Glutamatergic neuron (in vitro differentiated cells): ENCODE measurements at regions not wholly inside any gene's neighbourhood (a gene's known extent, or its start where the extent isn't known, plus 50 kb on each side); places are given as distances from the start of the nearest gene placed in this dataset. TPM values are rescaled to one million over a fixed set of nuclear protein-coding genes. Genes with fewer than 3 reads are reported as not detected.

Experiments
- DNase-seq: peaks from one replicate; pipeline ENCODE4 v3.0.0; 2022
- H3K27ac Mint-ChIP-seq: one replicate; pipeline ENCODE4 v1.8.0; 2020; ENCODE audit warnings: mild to moderate bottlenecking, mixed read lengths, inconsistent platforms; ENCODE audit not compliant: unreplicated experiment
- H3K27me3 Mint-ChIP-seq: one replicate; pipeline ENCODE4 v1.8.0; 2020; ENCODE audit warnings: mild to moderate bottlenecking, moderate library complexity, mixed read lengths, inconsistent platforms; ENCODE audit not compliant: unreplicated experiment
- H3K36me3 Mint-ChIP-seq: one replicate; pipeline ENCODE4 v1.8.0; 2020; ENCODE audit warnings: mild to moderate bottlenecking, mixed read lengths, inconsistent platforms; ENCODE audit not compliant: unreplicated experiment
- H3K4me1 Mint-ChIP-seq: one replicate; pipeline ENCODE4 v1.8.0; 2020; ENCODE audit warnings: mild to moderate bottlenecking, low read depth, mixed read lengths, inconsistent platforms; ENCODE audit not compliant: unreplicated experiment
- H3K4me3 Mint-ChIP-seq: one replicate; pipeline ENCODE4 v1.8.0; 2020; ENCODE audit warnings: mild to moderate bottlenecking, mixed read lengths, inconsistent platforms; ENCODE audit not compliant: unreplicated experiment
- H3K9me3 Mint-ChIP-seq: one replicate; pipeline ENCODE4 v1.8.0; 2020; ENCODE audit warnings: mild to moderate bottlenecking, moderate library complexity, mixed read lengths, inconsistent platforms; ENCODE audit not compliant: unreplicated experiment
- CTCF ChIP-seq: fragments of 200-600 bp; sonication (generic); IDR thresholded peaks from one replicate; pipeline ENCODE4 v1.5.0; 2021; ENCODE audit not compliant: partially characterized antibody, unreplicated experiment
- microRNA-seq: library from miRNA; unstranded; fragments of <30 nt; microRNA quantifications from one replicate; pipeline ENCODE4, GENCODE V29; 2020; ENCODE audit not compliant: unreplicated experiment

DNA sequence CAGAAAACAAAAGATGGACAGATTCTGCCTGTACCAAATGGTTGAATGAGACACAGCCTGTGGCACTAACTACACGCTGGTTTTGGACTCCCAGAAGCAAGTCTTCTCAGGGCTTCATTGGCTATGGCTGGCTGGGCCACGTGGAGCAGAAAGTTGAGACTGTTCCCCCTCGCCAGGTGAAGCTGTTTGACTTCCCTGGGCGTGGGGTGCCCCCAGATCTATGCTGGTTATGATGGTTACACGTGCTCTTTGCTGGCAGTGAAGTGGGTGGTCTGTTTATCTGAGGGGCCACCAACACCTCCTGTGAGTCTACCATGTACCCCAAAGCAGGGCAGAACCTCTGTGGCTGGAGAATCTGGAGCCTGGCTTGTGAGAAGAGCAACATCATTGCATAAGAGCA lies 60.3 kb upstream of the EPHA6 start:
- Mint-ChIP-seq H3K4me3 (no peak overlapping the region), H3K4me1 (peaks cover 5% of the 10 kb centered on the region), H3K36me3 (no peaks in the 10 kb centered on the region), H3K27me3 (no peaks in the 10 kb centered on the region), H3K27ac (no peak overlapping the region), H3K9me3 (peaks cover 2% of the 10 kb centered on the region)
- no peak for DNase-seq
- TF ChIP-seq CTCF, result no peak

DNA sequence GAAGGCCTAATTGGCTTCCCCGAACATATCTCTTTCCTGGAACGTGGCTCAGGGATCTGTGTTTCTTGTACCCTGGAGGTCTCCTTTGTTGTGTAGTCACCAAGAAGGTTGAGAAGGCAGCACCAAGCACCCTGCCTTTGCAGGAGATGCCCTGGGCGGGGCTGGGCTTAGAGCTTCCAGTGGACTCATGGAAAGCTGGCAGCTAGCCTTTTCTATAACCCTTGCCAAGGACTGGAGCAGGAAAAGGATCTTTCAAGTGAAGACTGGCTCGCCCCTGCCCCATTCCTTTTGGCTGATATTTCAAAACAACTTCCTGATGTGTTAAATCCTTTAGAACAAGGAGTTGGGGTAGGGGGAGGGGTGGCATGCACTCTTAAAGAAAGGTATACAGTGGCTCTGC lies 58.9 kb upstream of the EPHA6 start:
- H3K27ac Mint-ChIP-seq, result no peak overlapping the region

DNA sequence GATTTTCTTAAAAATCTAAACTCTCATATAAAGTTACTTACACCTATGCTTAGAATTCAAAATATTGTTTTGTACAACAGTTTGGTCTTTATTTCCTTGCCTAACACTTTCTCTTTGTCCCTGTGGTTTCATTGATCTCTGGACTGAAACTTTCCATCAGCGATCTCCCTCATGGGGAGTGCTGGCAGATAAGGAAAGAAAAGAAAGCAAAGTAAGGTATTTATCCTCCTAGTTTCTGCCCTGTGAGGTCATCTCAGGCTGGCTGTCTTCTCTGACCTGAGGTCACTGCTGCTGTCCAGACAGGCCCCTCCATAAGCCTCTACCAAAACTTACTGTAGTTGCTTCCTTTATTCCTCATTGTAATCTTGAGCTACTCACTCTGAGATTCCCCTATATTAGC lies 57.9 kb upstream of the EPHA6 start:
- no peak for DNase-seq
- no peak for TF ChIP-seq CTCF
- H3K4me1 Mint-ChIP-seq, result no peaks in the 10 kb centered on the region
- no peak overlapping the region for H3K27ac Mint-ChIP-seq
- no peak overlapping the region for H3K4me3 Mint-ChIP-seq
- H3K36me3 Mint-ChIP-seq, result no peaks in the 10 kb centered on the region
- H3K9me3 Mint-ChIP-seq, result peaks cover 2% of the 10 kb centered on the region
- no peaks in the 10 kb centered on the region for H3K27me3 Mint-ChIP-seq

More for the DNA sequence above, 58.9 kb upstream of the EPHA6 start:
- Mint-ChIP-seq H3K4me3 (no peak overlapping the region), H3K27me3 (no peaks in the 10 kb centered on the region), H3K4me1 (no peaks in the 10 kb centered on the region), H3K36me3 (no peaks in the 10 kb centered on the region), H3K9me3 (peaks cover 2% of the 10 kb centered on the region)
- DNase-seq, result no peak
- TF ChIP-seq CTCF, result no peak

DNA sequence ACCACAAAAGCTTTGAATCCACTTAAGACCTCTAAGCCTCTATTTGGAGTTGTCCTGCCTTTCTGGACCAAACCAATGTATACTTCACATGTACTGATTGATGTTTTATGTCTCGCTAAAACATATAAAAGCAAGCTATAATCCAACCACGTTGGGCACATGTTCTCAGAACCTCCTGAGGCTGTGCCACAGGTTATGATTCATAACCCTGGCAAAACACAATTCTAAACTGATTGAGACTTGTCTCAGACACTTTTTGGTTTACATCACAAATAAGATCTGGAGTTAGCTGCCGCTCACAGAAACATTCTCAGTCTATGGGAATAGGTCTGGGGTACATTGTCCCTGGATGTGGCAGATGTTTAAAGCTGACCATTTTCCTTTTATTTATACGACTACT lies 53.4 kb upstream of the EPHA6 start:
- no peaks in the 10 kb centered on the region for H3K9me3 Mint-ChIP-seq
- H3K27me3 Mint-ChIP-seq, result no peaks in the 10 kb centered on the region
- peaks cover 7% of the 10 kb centered on the region for H3K36me3 Mint-ChIP-seq
- no peak for TF ChIP-seq CTCF
- no peak overlapping the region for H3K4me3 Mint-ChIP-seq
- H3K4me1 Mint-ChIP-seq, result no peaks in the 10 kb centered on the region
- H3K27ac Mint-ChIP-seq, result no peak overlapping the region
- DNase-seq, result no peak

Small RNA genes lying in the stretch of these regions (microRNA-seq; reads per million reads assigned to microRNA genes)
- gene MIR8060, result not detected
